ENCODE measurements at regions not wholly inside any gene's neighbourhood (a gene's known extent, or its start where the extent isn't known, plus 50 kb on each side); places are given as distances from the start of the nearest gene placed in this dataset.

GRCh38 chr9:135378751-135379150 lies 100.8 kb upstream of the PPP1R26 start:
- TF ChIP-seq FOXA1 (IDR thresholded peaks at IDR 0.05), result no peak
- no peak for TF ChIP-seq FOXK2 (IDR thresholded peaks at IDR 0.05)
- TF ChIP-seq BHLHE40 (IDR thresholded peaks at IDR 0.05; ENCODE audit: borderline replicate concordance), result no peak
- TF ChIP-seq NFRKB (IDR thresholded peaks at IDR 0.05), result no peak
- no peak for TF ChIP-seq TARDBP (IDR thresholded peaks at IDR 0.05)
- no peak for TF ChIP-seq SP1 (IDR thresholded peaks at IDR 0.05)
- TF ChIP-seq ELF4 (IDR thresholded peaks at IDR 0.05), result no peak
- TF ChIP-seq HDGF (IDR thresholded peaks at IDR 0.05; ENCODE audit: borderline replicate concordance), result no peak
- no peak for TF ChIP-seq SUZ12 (IDR thresholded peaks at IDR 0.05)
- TF ChIP-seq CTBP1 (IDR thresholded peaks at IDR 0.05; ENCODE audit: borderline replicate concordance), result no peak
- TF ChIP-seq FOXM1 (IDR thresholded peaks at IDR 0.05; ENCODE audit: borderline replicate concordance), result no peak
- no peak for TF ChIP-seq LEF1 (IDR thresholded peaks at IDR 0.05; ENCODE audit: borderline replicate concordance)
- no peak for TF ChIP-seq L3MBTL2 (conservative IDR thresholded peaks at IDR 0.05)

All from HEK293T (cell line).